Mammary epithelial cell (primary cell): ENCODE measurements at regions not wholly inside any gene's neighbourhood (a gene's known extent, or its start where the extent isn't known, plus 50 kb on each side); places are given as distances from the start of the nearest gene placed in this dataset.

Experiments
- EZH2 ChIP-seq: IDR thresholded peaks from 2 replicates; pipeline ENCODE4 v1.6.1; 2012; ENCODE audit warnings: low read length, inconsistent platforms, borderline replicate concordance
- TF ChIP-seq, protein P1 (sequence below), 2 donors: IDR thresholded peaks in 1 of 2; conservative IDR thresholded peaks in 1 of 2; 2 replicates each; pipeline ENCODE4 v1.5.1; 2011 to 2012; ENCODE audit warnings: inconsistent platforms in 2 of 2, low read length in 2 of 2, mild to moderate bottlenecking in 2 of 2, control low read depth in 1 of 2, low read depth in 1 of 2; ENCODE audit not compliant: insufficient read depth in 1 of 2; ENCODE audit errors: extremely low read depth in 1 of 2

DNA sequence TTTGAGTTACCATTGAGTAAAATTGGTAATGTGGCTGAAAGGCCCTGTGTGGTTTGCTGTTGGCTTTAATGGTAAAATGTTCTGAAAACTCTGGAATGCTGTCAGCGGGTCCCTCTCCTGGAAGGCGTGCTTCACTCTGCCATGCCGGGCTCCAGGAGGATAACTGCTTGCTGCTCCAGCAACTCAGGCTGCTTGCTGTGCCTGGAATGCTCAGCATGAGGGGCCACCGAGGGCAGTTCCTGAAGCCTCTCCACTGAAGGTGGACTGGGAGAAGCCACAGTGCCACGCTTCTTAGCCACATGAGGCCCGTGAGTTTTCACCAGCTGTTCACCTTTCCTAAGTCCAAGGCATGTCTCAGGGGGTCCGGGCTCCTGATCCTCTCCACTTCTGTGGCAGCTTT lies 90.4 kb upstream of the FAM110C start:
- TF ChIP-seq, protein P1, sequence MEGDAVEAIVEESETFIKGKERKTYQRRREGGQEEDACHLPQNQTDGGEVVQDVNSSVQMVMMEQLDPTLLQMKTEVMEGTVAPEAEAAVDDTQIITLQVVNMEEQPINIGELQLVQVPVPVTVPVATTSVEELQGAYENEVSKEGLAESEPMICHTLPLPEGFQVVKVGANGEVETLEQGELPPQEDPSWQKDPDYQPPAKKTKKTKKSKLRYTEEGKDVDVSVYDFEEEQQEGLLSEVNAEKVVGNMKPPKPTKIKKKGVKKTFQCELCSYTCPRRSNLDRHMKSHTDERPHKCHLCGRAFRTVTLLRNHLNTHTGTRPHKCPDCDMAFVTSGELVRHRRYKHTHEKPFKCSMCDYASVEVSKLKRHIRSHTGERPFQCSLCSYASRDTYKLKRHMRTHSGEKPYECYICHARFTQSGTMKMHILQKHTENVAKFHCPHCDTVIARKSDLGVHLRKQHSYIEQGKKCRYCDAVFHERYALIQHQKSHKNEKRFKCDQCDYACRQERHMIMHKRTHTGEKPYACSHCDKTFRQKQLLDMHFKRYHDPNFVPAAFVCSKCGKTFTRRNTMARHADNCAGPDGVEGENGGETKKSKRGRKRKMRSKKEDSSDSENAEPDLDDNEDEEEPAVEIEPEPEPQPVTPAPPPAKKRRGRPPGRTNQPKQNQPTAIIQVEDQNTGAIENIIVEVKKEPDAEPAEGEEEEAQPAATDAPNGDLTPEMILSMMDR (conservative IDR thresholded peaks at IDR 0.05 in 1 of 2, IDR thresholded peaks at IDR 0.05 in 1 of 2; ENCODE audit: extremely low read depth in 1 of 2, insufficient read depth in 1 of 2, low read depth in 1 of 2, low read length in 2 of 2), result no peak
- no peak for TF ChIP-seq EZH2
